WERI-Rb-1 (cell line): ENCODE measurements at regions not wholly inside any gene's neighbourhood (a gene's known extent, or its start where the extent isn't known, plus 50 kb on each side); places are given as distances from the start of the nearest gene placed in this dataset.
"Not testable (repeated sequence)": the region's sequence is repeated elsewhere in the genome, so short reads cannot be mapped to it uniquely, and the experiment has no call there.

Experiments used
- DNase-seq: peaks from one replicate; pipeline ENCODE4 v3.0.0-alpha.2; 2020
- H3K27ac ChIP-seq: fragments of 250-450 bp; sonication (Bioruptor Pico); 2 replicates; pipeline ENCODE4 v1.5.1; 2020; ENCODE audit warnings: mild to moderate bottlenecking, moderate library complexity
- H3K27me3 ChIP-seq: fragments of 250-450 bp; sonication (Bioruptor Pico); 2 replicates; pipeline ENCODE4 v1.5.1; 2021; ENCODE audit warnings: mild to moderate bottlenecking, low read depth, moderate library complexity; ENCODE audit not compliant: insufficient read depth, severe bottlenecking
- H3K36me3 ChIP-seq: fragments of 250-450 bp; sonication (Bioruptor Pico); 2 replicates; pipeline ENCODE4 v1.5.1; 2020; ENCODE audit warnings: mild to moderate bottlenecking, moderate library complexity
- H3K4me3 ChIP-seq: 2 replicates; pipeline ENCODE4 v1.5.1; 2011; ENCODE audit warnings: low read depth, mild to moderate bottlenecking, control low read depth, low read length
- H3K9me3 ChIP-seq: fragments of 250-450 bp; sonication (Bioruptor Pico); 2 replicates; pipeline ENCODE4 v1.5.1; 2021; ENCODE audit warnings: mild to moderate bottlenecking, moderate library complexity; ENCODE audit not compliant: severe bottlenecking
- CTCF ChIP-seq: IDR thresholded peaks from 2 replicates; pipeline ENCODE4 v1.5.1; 2011; ENCODE audit warnings: low read depth, mild to moderate bottlenecking, control low read depth, inconsistent platforms, low read length

GRCh38 chr3:135596563-135596962 is 369.0 kb upstream of the PPP2R3A start:
- Histone ChIP-seq H3K4me3 (no peak overlapping the region), H3K27ac (no peak overlapping the region)
- TF ChIP-seq CTCF: no peak

GRCh38 chr3:135597855-135598254 is 367.7 kb upstream of the PPP2R3A start:
- no peak overlapping the region for H3K4me3 ChIP-seq
- DNase-seq: no peak
- H3K9me3 ChIP-seq: no peaks in the 10 kb centered on the region
- H3K27me3 ChIP-seq: no peaks in the 10 kb centered on the region
- no peak for TF ChIP-seq CTCF
- no peak overlapping the region for H3K27ac ChIP-seq
- no peaks in the 10 kb centered on the region for H3K36me3 ChIP-seq

More at GRCh38 chr3:135596563-135596962, 369.0 kb upstream of the PPP2R3A start:
- DNase-seq: no peak
- H3K27me3 ChIP-seq: no peaks in the 10 kb centered on the region
- no peaks in the 10 kb centered on the region for H3K36me3 ChIP-seq
- no peaks in the 10 kb centered on the region for H3K9me3 ChIP-seq

GRCh38 chr3:135598597-135598996 is 366.9 kb upstream of the PPP2R3A start:
- no peak for TF ChIP-seq CTCF
- Histone ChIP-seq H3K9me3 (no peaks in the 10 kb centered on the region), H3K4me3 (no peak overlapping the region), H3K27ac (no peak overlapping the region), H3K36me3 (no peaks in the 10 kb centered on the region), H3K27me3 (no peaks in the 10 kb centered on the region)
- DNase-seq: no peak

GRCh38 chr3:135604512-135604911 is 361.0 kb upstream of the PPP2R3A start:
- H3K27me3 ChIP-seq, H3K4me3 ChIP-seq, H3K36me3 ChIP-seq, DNase-seq, H3K27ac ChIP-seq: not testable (repeated sequence)
- peaks cover 14% of the 10 kb centered on the region for H3K9me3 ChIP-seq

- no peak overlapping the region for H3K4me3 ChIP-seq
- no peaks in the 10 kb centered on the region for H3K9me3 ChIP-seq
- DNase-seq: no peak
- H3K27me3 ChIP-seq: no peaks in the 10 kb centered on the region
- H3K36me3 ChIP-seq: no peaks in the 10 kb centered on the region
- no peak overlapping the region for H3K27ac ChIP-seq
- TF ChIP-seq CTCF: no peak
These were observed 347.4 kb upstream of the PPP2R3A start for GRCh38 chr3:135618123-135618522.

GRCh38 chr3:135621184-135621920 is 344.2 kb upstream of the PPP2R3A start:
- peak; percentile 30; the same call in 1 of the 2 replicates for TF ChIP-seq CTCF
- H3K36me3 ChIP-seq: no peaks in the 10 kb centered on the region
- no peaks in the 10 kb centered on the region for H3K27me3 ChIP-seq
- no peaks in the 10 kb centered on the region for H3K9me3 ChIP-seq
- H3K27ac ChIP-seq: no peak overlapping the region
- no peak overlapping the region for H3K4me3 ChIP-seq
- no peak for DNase-seq
